ENCODE measurements at regions not wholly inside any gene's neighbourhood (a gene's known extent, or its start where the extent isn't known, plus 50 kb on each side); places are given as distances from the start of the nearest gene placed in this dataset.

DNA sequence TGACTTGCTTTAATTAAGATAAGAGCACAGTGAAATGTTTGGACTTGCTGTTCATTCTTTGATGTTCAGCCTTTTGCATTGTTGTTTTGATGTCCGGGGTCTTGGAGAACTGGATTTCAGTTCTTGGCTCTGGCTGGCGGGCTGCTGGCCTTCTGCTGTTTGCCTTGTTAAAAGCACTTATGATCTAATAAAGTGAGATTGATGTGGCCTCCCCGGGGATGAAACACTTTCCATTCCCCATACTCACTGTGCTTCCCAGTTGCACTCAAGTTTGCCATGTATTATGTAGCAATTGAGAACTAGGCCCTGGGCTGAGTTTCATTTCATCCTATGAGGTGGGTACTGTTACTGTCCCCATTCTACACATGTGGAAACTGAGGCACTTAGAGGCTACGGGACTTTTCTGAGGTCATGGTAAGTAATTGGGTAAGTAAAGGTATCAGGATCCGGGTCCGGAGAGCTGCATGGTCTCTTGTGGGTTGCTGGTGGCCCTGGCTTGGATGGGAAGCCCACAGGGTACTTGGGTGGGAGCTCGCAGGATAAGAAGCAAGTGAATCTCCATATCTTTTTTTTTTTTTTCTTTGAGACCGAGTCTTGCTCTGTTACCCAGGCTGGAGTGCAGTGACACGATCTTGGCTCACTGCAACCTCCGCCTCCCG, 127.7 kb upstream of the ZBTB40 start (continued):
- TF ChIP-seq DNMT1 (CRISPR knock-in tag; IDR thresholded peaks at IDR 0.05) = no peak
- TF ChIP-seq KMT2B (CRISPR knock-in tag; IDR thresholded peaks at IDR 0.05) = no peak
- TF ChIP-seq FOXA3 (CRISPR knock-in tag; IDR thresholded peaks at IDR 0.05) = no peak
- no peak for TF ChIP-seq SALL1 (CRISPR knock-in tag; IDR thresholded peaks at IDR 0.05)
- TF ChIP-seq, protein P1, sequence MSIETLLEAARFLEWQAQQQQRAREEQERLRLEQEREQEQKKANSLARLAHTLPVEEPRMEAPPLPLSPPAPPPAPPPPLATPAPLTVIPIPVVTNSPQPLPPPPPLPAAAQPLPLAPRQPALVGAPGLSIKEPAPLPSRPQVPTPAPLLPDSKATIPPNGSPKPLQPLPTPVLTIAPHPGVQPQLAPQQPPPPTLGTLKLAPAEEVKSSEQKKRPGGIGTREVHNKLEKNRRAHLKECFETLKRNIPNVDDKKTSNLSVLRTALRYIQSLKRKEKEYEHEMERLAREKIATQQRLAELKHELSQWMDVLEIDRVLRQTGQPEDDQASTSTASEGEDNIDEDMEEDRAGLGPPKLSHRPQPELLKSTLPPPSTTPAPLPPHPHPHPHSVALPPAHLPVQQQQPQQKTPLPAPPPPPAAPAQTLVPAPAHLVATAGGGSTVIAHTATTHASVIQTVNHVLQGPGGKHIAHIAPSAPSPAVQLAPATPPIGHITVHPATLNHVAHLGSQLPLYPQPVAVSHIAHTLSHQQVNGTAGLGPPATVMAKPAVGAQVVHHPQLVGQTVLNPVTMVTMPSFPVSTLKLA (IDR thresholded peaks at IDR 0.05) = no peak
- TF ChIP-seq TCF12 (IDR thresholded peaks at IDR 0.05) = no peak
- TF ChIP-seq TCF12 (CRISPR knock-in tag; IDR thresholded peaks at IDR 0.05) = no peak
- TF ChIP-seq, protein P2, sequence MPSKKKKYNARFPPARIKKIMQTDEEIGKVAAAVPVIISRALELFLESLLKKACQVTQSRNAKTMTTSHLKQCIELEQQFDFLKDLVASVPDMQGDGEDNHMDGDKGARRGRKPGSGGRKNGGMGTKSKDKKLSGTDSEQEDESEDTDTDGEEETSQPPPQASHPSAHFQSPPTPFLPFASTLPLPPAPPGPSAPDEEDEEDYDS (CRISPR knock-in tag; IDR thresholded peaks at IDR 0.05) = no peak
- TF ChIP-seq ZBTB21 (CRISPR knock-in tag; IDR thresholded peaks at IDR 0.05) = no peak
- TF ChIP-seq FOXJ3 (CRISPR knock-in tag; IDR thresholded peaks at IDR 0.05; ENCODE audit: borderline replicate concordance) = no peak

DNA sequence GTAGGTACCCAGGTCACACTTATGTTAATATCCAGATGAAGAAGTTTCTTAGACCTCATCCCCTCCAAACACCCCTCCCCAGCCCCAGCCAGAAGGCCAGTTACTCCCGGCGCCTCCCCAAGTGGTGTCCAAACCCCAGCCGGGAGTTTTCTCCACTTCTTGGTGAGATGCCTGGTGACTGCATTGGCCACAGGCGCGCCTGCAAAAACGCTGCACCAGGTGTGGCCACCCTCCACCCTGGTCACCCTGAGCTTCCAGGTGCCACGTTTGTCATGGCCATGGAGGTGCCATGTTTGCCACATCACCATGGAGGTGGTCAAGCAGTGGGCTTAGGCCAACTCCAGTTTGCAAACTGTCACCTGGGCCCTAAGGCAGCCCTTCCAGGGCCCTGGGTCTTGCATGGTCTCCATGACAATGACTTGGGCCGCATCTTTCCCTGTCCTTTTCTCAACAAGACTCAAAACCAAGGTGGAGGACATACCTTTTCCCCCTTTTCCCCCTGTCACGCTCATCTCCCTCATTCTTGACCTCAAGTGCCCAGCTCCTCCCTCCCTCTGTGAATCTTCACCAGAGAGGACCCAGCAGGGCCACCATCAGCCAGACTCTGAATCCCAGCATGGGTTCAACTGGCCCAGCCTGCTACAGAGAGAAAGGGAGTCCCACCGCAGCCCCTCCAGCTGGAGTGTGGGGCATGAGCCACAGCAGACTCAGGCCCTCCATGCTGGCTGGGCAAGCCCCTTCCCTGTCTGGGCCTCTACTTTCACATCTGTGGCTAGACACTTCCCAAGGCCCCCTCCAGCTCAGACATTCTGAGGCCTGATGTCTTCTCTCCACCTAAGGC, 125.9 kb upstream of the ZBTB40 start:
- no peaks in the 10 kb centered on the region for H3K79me2 ChIP-seq (ENCODE audit: insufficient read depth, low read length)
- no peak for ATAC-seq
- H3K36me3 ChIP-seq (replicated peaks in 1 of 2; ENCODE audit: control insufficient read depth in 1 of 2, insufficient read depth in 2 of 2, low read length in 2 of 2) = no peaks in the 10 kb centered on the region
- DNase-seq (ENCODE audit: low spot score) = no peak
- FAIRE-seq = no peak
- H4K20me1 ChIP-seq (ENCODE audit: insufficient read depth, low read length) = no peaks in the 10 kb centered on the region; the same call in 1 of the 2 replicates
- ChIA-PET POLR2A (no interaction called here), CTCF (ENCODE audit: low intra/inter-chr PET ratio, low total read pairs) (no interaction called here)
- H3K27me3 ChIP-seq (ENCODE audit: control insufficient read depth in 1 of 2, insufficient read depth in 2 of 2, low read length in 2 of 2) = peaks cover 3 to 80% of the 10 kb centered on the region in 2 experiments; a peak in 4 of 5 replicates
- no TSS peak for BruUV-seq (replicated peaks)
- no peaks in the 10 kb centered on the region for H3K9me3 ChIP-seq (ENCODE audit: low read length)
- 46% methylated on average over 7 of the region's 10 CpGs for WGBS (ENCODE audit: low lambda C conversion rate)
- H3K9ac ChIP-seq (ENCODE audit: insufficient read depth, low read depth, low read length) = no peak overlapping the region
- H3K4me3 ChIP-seq (replicated peaks in 1 of 3; ENCODE audit: insufficient read depth in 1 of 3, low read depth in 2 of 3, low read length in 3 of 3) = no peak overlapping the region
- no peak overlapping the region for H3K4me2 ChIP-seq (ENCODE audit: low read depth, low read length)
- H3K4me1 ChIP-seq (ENCODE audit: insufficient read depth, low read length) = no peaks in the 10 kb centered on the region
- TF ChIP-seq NFYC (CRISPR knock-in tag; IDR thresholded peaks at IDR 0.05) (no peak), PHF5A (CRISPR knock-in tag; IDR thresholded peaks at IDR 0.05; ENCODE audit: low read depth, unreplicated experiment) (no peak)
- H3K27ac ChIP-seq (ENCODE audit: extremely low read length, insufficient read depth, low read length) = no peak overlapping the region
- intact Hi-C loops (cut with micrococcal nuclease; ENCODE audit: unreplicated experiment) (no loop called here), in situ Hi-C loops (cut with HindIII; ENCODE audit: extremely low pct_ligation_motif_present, low pct_unique_long_range_greater_than_20kb) (no loop called here)
- no peak overlapping the region for H2AFZ ChIP-seq (ENCODE audit: low read length)

Data from HepG2 (cell line).